ENCODE measurements at regions not wholly inside any gene's neighbourhood (a gene's known extent, or its start where the extent isn't known, plus 50 kb on each side); places are given as distances from the start of the nearest gene placed in this dataset.

DNA sequence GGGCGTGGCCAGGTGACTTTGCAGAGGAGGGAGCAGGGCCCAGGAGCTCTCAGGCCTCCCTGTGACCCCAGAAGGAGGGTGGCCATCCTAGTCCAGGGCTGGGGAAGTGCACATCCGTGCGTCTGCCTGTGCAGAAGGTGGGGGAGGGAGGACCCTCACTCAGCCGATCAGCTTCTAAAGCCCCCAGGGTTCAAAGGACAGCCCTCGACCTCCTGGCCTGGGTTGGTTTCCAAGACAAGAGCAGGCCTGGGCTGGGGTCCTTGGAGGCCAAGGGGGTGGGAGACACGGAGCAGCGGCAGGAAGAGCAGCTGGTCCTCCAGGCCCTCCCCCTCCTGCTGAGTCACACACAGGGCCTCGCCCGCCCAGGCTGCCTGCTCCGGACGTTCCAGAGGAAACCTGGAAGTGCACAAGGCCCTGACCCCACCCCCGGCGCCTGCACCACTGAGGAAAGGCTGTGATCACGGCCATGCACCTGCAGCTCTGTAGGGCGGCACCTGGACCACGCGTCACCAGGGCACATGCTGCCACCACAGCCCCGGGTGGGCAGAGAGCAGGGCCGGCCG lies 67.1 kb upstream of the ZNF469 start:
- Mint-ChIP-seq H3K36me3 (no peaks in the 10 kb centered on the region), H3K9me3 (peaks cover 11% of the 10 kb centered on the region), H3K27me3 (ENCODE audit: insufficient read depth, low read depth) (peaks cover 7% of the 10 kb centered on the region), H3K4me1 (peaks cover 6% of the 10 kb centered on the region), H3K27ac (no peak overlapping the region), H3K4me3 (no peak overlapping the region)
- H2AFZ ChIP-seq (replicated peaks) = no peak overlapping the region
- TF ChIP-seq EZH2 (IDR thresholded peaks at IDR 0.05) (no peak), EZH2phosphoT487 (IDR thresholded peaks at IDR 0.05) (no peak)
- TF ChIP-seq, protein P1, sequence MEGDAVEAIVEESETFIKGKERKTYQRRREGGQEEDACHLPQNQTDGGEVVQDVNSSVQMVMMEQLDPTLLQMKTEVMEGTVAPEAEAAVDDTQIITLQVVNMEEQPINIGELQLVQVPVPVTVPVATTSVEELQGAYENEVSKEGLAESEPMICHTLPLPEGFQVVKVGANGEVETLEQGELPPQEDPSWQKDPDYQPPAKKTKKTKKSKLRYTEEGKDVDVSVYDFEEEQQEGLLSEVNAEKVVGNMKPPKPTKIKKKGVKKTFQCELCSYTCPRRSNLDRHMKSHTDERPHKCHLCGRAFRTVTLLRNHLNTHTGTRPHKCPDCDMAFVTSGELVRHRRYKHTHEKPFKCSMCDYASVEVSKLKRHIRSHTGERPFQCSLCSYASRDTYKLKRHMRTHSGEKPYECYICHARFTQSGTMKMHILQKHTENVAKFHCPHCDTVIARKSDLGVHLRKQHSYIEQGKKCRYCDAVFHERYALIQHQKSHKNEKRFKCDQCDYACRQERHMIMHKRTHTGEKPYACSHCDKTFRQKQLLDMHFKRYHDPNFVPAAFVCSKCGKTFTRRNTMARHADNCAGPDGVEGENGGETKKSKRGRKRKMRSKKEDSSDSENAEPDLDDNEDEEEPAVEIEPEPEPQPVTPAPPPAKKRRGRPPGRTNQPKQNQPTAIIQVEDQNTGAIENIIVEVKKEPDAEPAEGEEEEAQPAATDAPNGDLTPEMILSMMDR (IDR thresholded peaks at IDR 0.05) = no peak
- no peaks in the 10 kb centered on the region for H4K20me1 ChIP-seq (ENCODE audit: low read depth)
- H3K27me3 ChIP-seq = no peaks in the 10 kb centered on the region
- H3K4me1 ChIP-seq = peaks cover 4% of the 10 kb centered on the region
- no peaks in the 10 kb centered on the region for H3K36me3 ChIP-seq
- H3K9me3 ChIP-seq (ENCODE audit: low read depth) = no peaks in the 10 kb centered on the region
- DNase-seq (ENCODE audit: low spot score) = no peak
- no peak overlapping the region for H3K27ac ChIP-seq
- H3K79me2 ChIP-seq (ENCODE audit: low read depth) = no peaks in the 10 kb centered on the region
- no peak overlapping the region for H3K9ac ChIP-seq
- no peak overlapping the region for H3K4me3 ChIP-seq
- H3K4me2 ChIP-seq = no peak overlapping the region
- H3F3A ChIP-seq (ENCODE audit: low read depth) = no peaks in the 10 kb centered on the region

- H3K27ac ChIP-seq = no peak overlapping the region
- no peaks in the 10 kb centered on the region for H3K27me3 ChIP-seq
- Mint-ChIP-seq H3K27ac (no peak overlapping the region), H3K4me3 (no peak overlapping the region), H3K27me3 (ENCODE audit: insufficient read depth, low read depth) (peaks cover 3% of the 10 kb centered on the region), H3K36me3 (no peaks in the 10 kb centered on the region), H3K4me1 (peaks cover 6% of the 10 kb centered on the region), H3K9me3 (peaks cover 9% of the 10 kb centered on the region)
- no peaks in the 10 kb centered on the region for H3K79me2 ChIP-seq (ENCODE audit: low read depth)
- H4K20me1 ChIP-seq (ENCODE audit: low read depth) = no peaks in the 10 kb centered on the region
- H3K9ac ChIP-seq = no peak overlapping the region
- H3K36me3 ChIP-seq = no peaks in the 10 kb centered on the region
- no peaks in the 10 kb centered on the region for H3K9me3 ChIP-seq (ENCODE audit: low read depth)
- no peaks in the 10 kb centered on the region for H3F3A ChIP-seq (ENCODE audit: low read depth)
- TF ChIP-seq, protein P1 (IDR thresholded peaks at IDR 0.05) = no peak
- TF ChIP-seq EZH2phosphoT487 (IDR thresholded peaks at IDR 0.05) = no peak
- TF ChIP-seq EZH2 (IDR thresholded peaks at IDR 0.05) = no peak
- H3K4me3 ChIP-seq = no peak overlapping the region
- DNase-seq (ENCODE audit: low spot score) = no peak
- H2AFZ ChIP-seq (replicated peaks) = no peak overlapping the region
- H3K4me1 ChIP-seq = peaks cover 4% of the 10 kb centered on the region
- H3K4me2 ChIP-seq = no peak overlapping the region
These were observed 66.6 kb upstream of the ZNF469 start for GRCh38 chr16:88316151-88316550.

DNA sequence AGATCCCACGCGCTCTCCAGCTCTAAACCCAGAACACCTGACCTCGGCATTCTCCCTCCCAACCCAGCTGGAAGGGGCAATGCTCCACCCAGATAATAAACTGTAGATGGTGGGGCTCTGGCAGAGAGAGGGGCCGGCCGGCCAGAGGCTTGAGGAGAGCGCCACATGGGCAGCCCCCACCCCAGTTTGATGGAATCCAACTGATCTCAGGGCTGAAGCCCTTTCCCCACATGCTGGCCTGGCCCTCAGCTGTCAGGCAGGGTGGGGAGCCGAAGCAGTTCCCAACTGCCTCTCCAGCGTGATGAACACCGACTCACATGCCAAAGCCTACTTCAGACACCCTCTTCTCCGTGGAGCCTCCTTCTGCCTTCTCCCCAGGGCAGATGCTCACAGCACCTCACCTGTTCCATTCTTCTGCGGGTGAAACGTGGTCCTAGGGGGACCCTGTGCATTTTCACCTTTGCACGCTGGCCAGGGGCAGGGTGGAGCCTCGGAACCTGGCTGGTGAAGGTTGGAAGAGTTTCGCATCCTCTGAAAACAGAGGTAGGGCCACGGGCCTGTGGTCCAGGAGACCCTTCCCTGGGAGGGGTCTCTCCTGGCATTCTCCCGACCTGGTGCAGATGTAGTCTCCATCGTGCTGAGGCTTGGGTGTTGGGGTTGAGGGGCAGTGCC lies 65.7 kb upstream of the ZNF469 start:
- Mint-ChIP-seq H3K36me3 (no peaks in the 10 kb centered on the region), H3K27ac (no peak overlapping the region)
- H4K20me1 ChIP-seq (ENCODE audit: low read depth) = no peaks in the 10 kb centered on the region

More for the DNA sequence above, 65.7 kb upstream of the ZNF469 start:
- Histone ChIP-seq H3K4me2 (no peak overlapping the region), H3K4me3 (no peak overlapping the region), H3K9ac (no peak overlapping the region), H3K36me3 (no peaks in the 10 kb centered on the region), H3K27me3 (no peaks in the 10 kb centered on the region), H3K79me2 (ENCODE audit: low read depth) (no peaks in the 10 kb centered on the region), H3K27ac (no peak overlapping the region), H3K4me1 (peaks cover 4% of the 10 kb centered on the region), H2AFZ (replicated peaks) (no peak overlapping the region), H3F3A (ENCODE audit: low read depth) (no peaks in the 10 kb centered on the region), H3K9me3 (ENCODE audit: low read depth) (no peaks in the 10 kb centered on the region)
- TF ChIP-seq EZH2 (IDR thresholded peaks at IDR 0.05) (no peak), EZH2phosphoT487 (IDR thresholded peaks at IDR 0.05) (no peak)
- TF ChIP-seq, protein P1 (IDR thresholded peaks at IDR 0.05) = no peak
- no peak for DNase-seq (ENCODE audit: low spot score)
- Mint-ChIP-seq H3K27me3 (ENCODE audit: insufficient read depth, low read depth) (peaks cover 3% of the 10 kb centered on the region), H3K4me1 (peaks cover 6% of the 10 kb centered on the region), H3K4me3 (no peak overlapping the region), H3K9me3 (peaks cover 10% of the 10 kb centered on the region)
